H9 (cell line): ENCODE measurements at regions not wholly inside any gene's neighbourhood (a gene's known extent, or its start where the extent isn't known, plus 50 kb on each side); places are given as distances from the start of the nearest gene placed in this dataset.

Experiments used
- DNase-seq: peaks from one replicate; pipeline ENCODE4 v3.0.0-alpha.2; 2017
- H2AFZ ChIP-seq: one replicate; pipeline ENCODE4 v1.6.1; 2013; ENCODE audit warnings: mild to moderate bottlenecking, low read length, control low read depth, moderate library complexity
- H2AK5ac ChIP-seq: 2 replicates; pipeline ENCODE4 v1.6.1; 2013; ENCODE audit warnings: low read length, control low read depth, mixed read lengths; ENCODE audit not compliant: insufficient read length
- H2BK120ac ChIP-seq: one replicate; pipeline ENCODE4 v1.6.1; 2013; ENCODE audit warnings: low read depth, mild to moderate bottlenecking, low read length, control low read depth, inconsistent platforms; ENCODE audit not compliant: poor library complexity, severe bottlenecking
- H2BK12ac ChIP-seq: 2 replicates; pipeline ENCODE4 v1.6.1; 2013; ENCODE audit warnings: low read length, control low read depth, mixed read lengths, low read depth; ENCODE audit not compliant: insufficient read length
- H2BK15ac ChIP-seq: 2 replicates; pipeline ENCODE4 v1.6.1; 2013; ENCODE audit warnings: low read depth, low read length, control low read depth
- H2BK20ac ChIP-seq: one replicate; pipeline ENCODE4 v1.6.1; 2013; ENCODE audit warnings: low read depth, mild to moderate bottlenecking, low read length, control low read depth, inconsistent platforms; ENCODE audit not compliant: poor library complexity, severe bottlenecking
- H2BK5ac ChIP-seq: 2 replicates; pipeline ENCODE4 v1.6.1; 2013; ENCODE audit warnings: low read length, control low read depth, mixed read lengths; ENCODE audit not compliant: insufficient read length
- H3K14ac ChIP-seq: 2 replicates; pipeline ENCODE4 v1.6.1; 2013; ENCODE audit warnings: low read length, control low read depth; ENCODE audit not compliant: insufficient read depth
- H3K18ac ChIP-seq: 2 replicates; pipeline ENCODE4 v1.6.1; 2013; ENCODE audit warnings: low read depth, mild to moderate bottlenecking, mixed read lengths, low read length, control low read depth; ENCODE audit not compliant: insufficient read length
- H3K23ac ChIP-seq: 2 replicates; pipeline ENCODE4 v1.6.1; 2013; ENCODE audit warnings: low read length, control low read depth, mixed read lengths, low read depth; ENCODE audit not compliant: insufficient read length
- H3K23me2 ChIP-seq: 2 replicates; pipeline ENCODE4 v1.6.1; 2013; ENCODE audit warnings: low read depth, mild to moderate bottlenecking, mixed read lengths, low read length, control low read depth; ENCODE audit not compliant: insufficient read length, poor library complexity, severe bottlenecking
- H3K27ac ChIP-seq: 2 replicates; pipeline ENCODE4 v1.5.1; 2013; ENCODE audit warnings: low read length, control low read depth, mixed read lengths, low read depth; ENCODE audit not compliant: insufficient read length
- H3K27me3 ChIP-seq: 2 replicates; pipeline ENCODE4 v1.6.1; 2013; ENCODE audit warnings: low read length, control low read depth, inconsistent platforms; ENCODE audit not compliant: insufficient read depth
- H3K4ac ChIP-seq: 2 replicates; pipeline ENCODE4 v1.6.1; 2013; ENCODE audit warnings: low read depth, mild to moderate bottlenecking, control low read depth, inconsistent platforms, low read length, moderate library complexity
- H3K4me1 ChIP-seq: 2 replicates; pipeline ENCODE4 v1.6.1; 2013; ENCODE audit warnings: low read length, control low read depth, inconsistent platforms; ENCODE audit not compliant: insufficient read depth
- H3K4me2 ChIP-seq: 2 replicates; pipeline ENCODE4 v1.6.1; 2013; ENCODE audit warnings: low read length, control low read depth, mixed read lengths; ENCODE audit not compliant: insufficient read length, insufficient read depth
- H3K56ac ChIP-seq: 2 replicates; pipeline ENCODE4 v1.6.1; 2013; ENCODE audit warnings: low read depth, mild to moderate bottlenecking, mixed read lengths, low read length, control low read depth; ENCODE audit not compliant: insufficient read length
- H3K79me1 ChIP-seq: 2 replicates; pipeline ENCODE4 v1.6.1; 2013; ENCODE audit warnings: low read depth, mild to moderate bottlenecking, moderate library complexity, low read length, control low read depth, inconsistent platforms; ENCODE audit not compliant: insufficient read depth, poor library complexity, severe bottlenecking
- H3K79me2 ChIP-seq: 2 replicates; pipeline ENCODE4 v1.6.1; 2013; ENCODE audit warnings: low read length, control low read depth, inconsistent platforms; ENCODE audit not compliant: insufficient read depth
- H3K9ac ChIP-seq: 2 replicates; pipeline ENCODE4 v1.6.1; 2013; ENCODE audit warnings: low read length, control low read depth, mixed read lengths; ENCODE audit not compliant: insufficient read length; ENCODE audit errors: extremely low read depth
- H3K9me3 ChIP-seq: one replicate; pipeline ENCODE4 v1.6.1; 2013; ENCODE audit warnings: low read depth, low read length, inconsistent platforms; ENCODE audit not compliant: control insufficient read depth
- H3T11ph ChIP-seq: one replicate; pipeline ENCODE4 v1.6.1; 2013; ENCODE audit warnings: mild to moderate bottlenecking, low read length, control low read depth, inconsistent platforms
- H4K20me1 ChIP-seq: one replicate; pipeline ENCODE4 v1.6.1; 2013; ENCODE audit not compliant: control insufficient read depth, insufficient read length, insufficient read depth
- H4K5ac ChIP-seq: 2 replicates; pipeline ENCODE4 v1.6.1; 2013; ENCODE audit warnings: low read depth, mild to moderate bottlenecking, mixed read lengths, low read length, control low read depth; ENCODE audit not compliant: insufficient read length
- H4K8ac ChIP-seq: replicated peaks from 2 replicates; pipeline ENCODE4 v1.6.1; 2013; ENCODE audit warnings: low read length, control low read depth, mixed read lengths, low read depth; ENCODE audit not compliant: insufficient read length
- H4K91ac ChIP-seq: 2 replicates; pipeline ENCODE4 v1.6.1; 2013; ENCODE audit warnings: low read depth, mild to moderate bottlenecking, moderate library complexity, mixed read lengths, low read length, control low read depth; ENCODE audit not compliant: insufficient read length
- H3K27ac Mint-ChIP-seq, 3 experiments: 2 replicates in 2 of 3; 3 replicates in 1 of 3; pipeline ENCODE4 v1.8.0; 2020 to 2021; ENCODE audit warnings: mixed read lengths in 3 of 3, mild to moderate bottlenecking in 1 of 3, moderate library complexity in 1 of 3
- H3K27me3 Mint-ChIP-seq: 2 replicates; pipeline ENCODE4 v1.8.0; 2021; ENCODE audit warnings: low read depth, mild to moderate bottlenecking, moderate library complexity, mixed read lengths
- H3K36me3 Mint-ChIP-seq, 3 experiments: 2 replicates in 2 of 3; 3 replicates in 1 of 3; pipeline ENCODE4 v1.8.0; 2020 to 2021; ENCODE audit warnings: low read depth in 3 of 3, mixed read lengths in 3 of 3; ENCODE audit not compliant: insufficient read depth in 1 of 3
- H3K4me1 Mint-ChIP-seq, 2 experiments: 2 replicates each; pipeline ENCODE4 v1.8.0; 2020; ENCODE audit warnings: mixed read lengths in 2 of 2
- H3K4me3 Mint-ChIP-seq, 2 experiments: 2 replicates in 1 of 2; 3 replicates in 1 of 2; pipeline ENCODE4 v1.8.0; 2020 to 2021; ENCODE audit warnings: mild to moderate bottlenecking in 2 of 2, mixed read lengths in 2 of 2, moderate library complexity in 1 of 2
- H3K9me3 Mint-ChIP-seq, 2 experiments: 2 replicates in 1 of 2; 3 replicates in 1 of 2; pipeline ENCODE4 v1.8.0; 2020; ENCODE audit warnings: mild to moderate bottlenecking in 2 of 2, mixed read lengths in 2 of 2, moderate library complexity in 1 of 2
- TF ChIP-seq, protein P1 (sequence below): fragments of 200-600 bp; sonication (generic); conservative IDR thresholded peaks from 3 replicates; pipeline ENCODE4 v1.8.0; 2021; ENCODE audit warnings: antibody characterized with exemption, mild to moderate bottlenecking

- Histone ChIP-seq H2BK120ac (no peak overlapping the region), H4K20me1 (no peaks in the 10 kb centered on the region), H2BK20ac (no peak overlapping the region), H3K4ac (no peak overlapping the region), H3K27ac (no peak overlapping the region), H3K9me3 (no peaks in the 10 kb centered on the region), H4K91ac (no peak overlapping the region), H3K23me2 (no peaks in the 10 kb centered on the region), H2BK5ac (no peak overlapping the region), H3K18ac (no peak overlapping the region), H3T11ph (no peak overlapping the region), H3K56ac (no peak overlapping the region), H3K4me1 (no peaks in the 10 kb centered on the region; the same call in 1 of the 2 replicates), H2BK15ac (no peak overlapping the region), H3K79me2 (no peaks in the 10 kb centered on the region), H2BK12ac (no peak overlapping the region), H3K23ac (no peak overlapping the region), H4K5ac (no peak overlapping the region), H3K79me1 (no peaks in the 10 kb centered on the region), H2AFZ (no peak overlapping the region), H2AK5ac (no peak overlapping the region), H3K27me3 (no peaks in the 10 kb centered on the region), H4K8ac (no peak overlapping the region), H3K14ac (no peak overlapping the region), H3K4me2 (no peak overlapping the region), H3K9ac (no peak overlapping the region)
- H3K9me3 Mint-ChIP-seq: no peaks in the 10 kb centered on the region
- H3K27me3 Mint-ChIP-seq: no peaks in the 10 kb centered on the region
- TF ChIP-seq, protein P1, sequence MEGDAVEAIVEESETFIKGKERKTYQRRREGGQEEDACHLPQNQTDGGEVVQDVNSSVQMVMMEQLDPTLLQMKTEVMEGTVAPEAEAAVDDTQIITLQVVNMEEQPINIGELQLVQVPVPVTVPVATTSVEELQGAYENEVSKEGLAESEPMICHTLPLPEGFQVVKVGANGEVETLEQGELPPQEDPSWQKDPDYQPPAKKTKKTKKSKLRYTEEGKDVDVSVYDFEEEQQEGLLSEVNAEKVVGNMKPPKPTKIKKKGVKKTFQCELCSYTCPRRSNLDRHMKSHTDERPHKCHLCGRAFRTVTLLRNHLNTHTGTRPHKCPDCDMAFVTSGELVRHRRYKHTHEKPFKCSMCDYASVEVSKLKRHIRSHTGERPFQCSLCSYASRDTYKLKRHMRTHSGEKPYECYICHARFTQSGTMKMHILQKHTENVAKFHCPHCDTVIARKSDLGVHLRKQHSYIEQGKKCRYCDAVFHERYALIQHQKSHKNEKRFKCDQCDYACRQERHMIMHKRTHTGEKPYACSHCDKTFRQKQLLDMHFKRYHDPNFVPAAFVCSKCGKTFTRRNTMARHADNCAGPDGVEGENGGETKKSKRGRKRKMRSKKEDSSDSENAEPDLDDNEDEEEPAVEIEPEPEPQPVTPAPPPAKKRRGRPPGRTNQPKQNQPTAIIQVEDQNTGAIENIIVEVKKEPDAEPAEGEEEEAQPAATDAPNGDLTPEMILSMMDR: no peak
- DNase-seq: no peak
- H3K36me3 Mint-ChIP-seq: no peaks in the 10 kb centered on the region
- peaks cover 16 to 21% of the 10 kb centered on the region in 2 experiments for H3K4me1 Mint-ChIP-seq
- H3K27ac Mint-ChIP-seq: no peak overlapping the region
- H3K4me3 Mint-ChIP-seq: no peak overlapping the region
Observed at GRCh38 chr14:22379727-22380126, 209.3 kb downstream of the DAD1 start.
